Stimulated activated CD4-positive, alpha-beta T cell treated with anti-CD3 and anti-CD28 coated beads, Interleukin-15, amount 100 ng/mL, for 24 hours (primary cell): ENCODE measurements at regions not wholly inside any gene's neighbourhood (a gene's known extent, or its start where the extent isn't known, plus 50 kb on each side); places are given as distances from the start of the nearest gene placed in this dataset.

Experiments used
- DNase-seq: peaks from one replicate; pipeline ENCODE4 v3.0.0-alpha.2; 2020

- no peak for DNase-seq
Measured at GRCh38 chr11:121898903-121899302, 217.1 kb downstream of the BLID start.

DNA sequence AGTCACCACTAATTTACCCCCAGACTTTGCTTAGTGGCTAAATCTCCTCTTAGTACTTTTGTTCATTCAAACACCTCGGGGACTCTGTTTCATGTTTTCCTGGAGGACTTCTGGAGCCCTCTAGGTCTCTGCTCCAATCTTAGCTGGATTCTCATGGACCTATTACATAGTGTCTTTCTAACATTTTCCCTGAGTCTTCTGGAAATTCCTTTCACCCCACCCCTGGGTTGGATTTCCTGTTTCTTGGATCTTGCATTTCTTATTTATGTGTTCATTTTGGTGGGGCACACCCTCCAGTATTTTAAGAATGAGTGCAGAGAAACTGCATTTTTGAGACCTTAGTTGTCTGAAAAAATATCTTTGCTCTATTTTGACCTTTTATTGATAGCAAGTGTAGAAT lies 220.1 kb downstream of the BLID start:
- no peak for DNase-seq

GRCh38 chr11:121894581-121894980 lies 221.4 kb downstream of the BLID start:
- no peak for DNase-seq

DNA sequence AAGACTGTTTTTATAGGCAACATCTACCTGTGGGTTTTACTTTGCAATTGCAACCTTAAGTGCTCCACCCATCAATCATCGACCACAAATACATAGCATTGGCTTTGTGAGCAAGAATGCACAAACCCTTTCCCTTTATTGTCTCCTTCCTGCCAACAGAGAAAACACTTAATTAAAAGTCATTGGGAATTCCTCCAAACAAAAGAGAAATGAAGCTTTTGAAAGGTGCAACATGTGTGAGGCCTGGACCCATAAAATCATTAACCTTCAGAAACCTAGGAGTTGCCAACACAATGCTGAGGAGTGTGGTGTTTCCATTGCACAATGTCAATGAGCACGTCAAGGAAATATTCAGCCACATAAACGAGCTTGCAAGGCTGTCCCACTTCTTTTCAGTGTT lies 223.2 kb downstream of the BLID start:
- no peak for DNase-seq

- no peak for DNase-seq
Measured at GRCh38 chr11:121892131-121892681, 223.8 kb downstream of the BLID start.

DNA sequence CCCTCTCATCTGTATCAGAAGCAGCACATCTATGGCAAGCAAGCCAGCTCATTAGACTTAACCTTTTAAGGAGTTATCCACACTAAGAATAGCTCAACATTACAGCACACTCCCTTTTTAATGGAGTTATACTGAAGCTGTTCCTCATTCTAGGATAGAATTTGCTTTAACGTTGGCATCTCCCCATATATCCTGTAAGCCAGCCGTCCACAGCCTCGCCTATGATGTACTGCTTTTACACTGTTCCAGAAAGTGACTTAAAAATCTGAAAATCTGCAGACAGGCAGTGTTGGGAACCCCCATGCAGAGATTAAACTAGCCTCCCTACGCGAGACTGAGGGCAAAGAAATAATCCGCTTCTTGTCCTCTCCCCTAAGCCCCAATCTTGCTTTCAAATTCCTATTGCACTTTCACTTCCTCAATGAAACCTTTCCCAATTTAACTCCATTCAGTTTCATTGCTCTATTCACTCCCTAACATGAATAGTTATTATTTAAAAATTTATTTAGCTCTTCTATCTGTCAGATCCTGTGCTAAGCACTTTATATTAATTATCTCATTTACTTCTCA lies 225.0 kb downstream of the BLID start:
- no peak for DNase-seq

- no peak for DNase-seq
Measured at GRCh38 chr11:121890377-121890776, 225.6 kb downstream of the BLID start.

DNA sequence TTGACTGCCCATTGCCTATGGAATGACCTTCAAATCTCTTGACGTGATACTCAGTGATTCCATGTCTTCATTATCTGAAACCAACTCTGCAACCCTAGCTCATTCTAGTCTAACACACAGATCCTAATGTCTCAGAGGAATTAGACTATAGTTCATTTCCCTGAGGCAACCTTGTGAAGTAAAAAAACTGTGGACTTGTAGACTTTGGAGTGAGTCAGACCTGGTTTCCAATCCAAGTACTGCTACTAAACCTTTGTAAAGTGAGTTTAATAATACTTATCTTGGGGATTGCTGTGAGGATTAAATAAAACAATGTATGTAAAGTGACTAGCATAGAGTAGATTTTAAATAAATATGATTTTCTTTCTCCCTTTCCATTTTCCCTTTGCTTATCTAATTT lies 226.1 kb downstream of the BLID start:
- no peak for DNase-seq

- no peak for DNase-seq
Measured at GRCh38 chr11:121889186-121889585, 226.8 kb downstream of the BLID start.

- no peak for DNase-seq
Measured at GRCh38 chr11:121887976-121888557, 227.9 kb downstream of the BLID start.

DNA sequence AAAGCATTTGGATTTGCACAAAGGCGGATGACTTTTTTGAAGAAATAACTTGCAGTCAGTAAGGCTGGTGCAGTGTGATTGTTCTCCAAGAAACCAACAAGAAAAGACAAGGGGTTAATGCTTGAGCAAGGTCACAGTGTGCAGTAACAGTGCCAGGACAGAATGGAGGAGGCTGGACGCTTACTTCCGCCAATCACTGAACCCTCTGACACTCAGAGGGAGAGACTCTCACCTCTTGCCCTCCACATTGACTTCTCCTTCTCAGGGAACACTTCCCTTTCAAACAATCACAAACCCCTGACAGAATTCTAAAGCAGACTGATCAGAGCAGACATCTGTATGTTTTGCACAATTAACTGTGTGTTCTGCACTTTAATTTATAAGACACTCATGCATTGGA lies 228.4 kb downstream of the BLID start:
- DNase-seq: no peak

DNA sequence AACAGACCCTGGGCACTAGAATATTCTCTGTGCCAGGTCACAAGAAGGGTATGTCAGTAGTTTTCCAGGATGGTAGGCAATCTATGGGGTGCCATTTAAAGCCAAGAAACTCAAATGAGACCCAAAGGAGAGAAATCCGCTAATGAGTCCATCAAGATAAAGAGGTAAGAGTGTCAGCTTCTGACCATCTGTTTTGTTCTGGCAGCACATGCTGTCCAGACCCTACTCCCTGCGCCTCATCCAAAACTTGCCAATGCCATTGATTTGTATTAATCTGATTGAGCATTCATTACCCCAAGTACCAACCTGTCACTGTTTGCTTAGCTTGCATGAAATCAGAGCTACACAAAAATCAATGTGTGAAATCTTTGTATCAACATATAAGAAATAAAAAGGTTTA lies 229.0 kb downstream of the BLID start:
- no peak for DNase-seq

DNA sequence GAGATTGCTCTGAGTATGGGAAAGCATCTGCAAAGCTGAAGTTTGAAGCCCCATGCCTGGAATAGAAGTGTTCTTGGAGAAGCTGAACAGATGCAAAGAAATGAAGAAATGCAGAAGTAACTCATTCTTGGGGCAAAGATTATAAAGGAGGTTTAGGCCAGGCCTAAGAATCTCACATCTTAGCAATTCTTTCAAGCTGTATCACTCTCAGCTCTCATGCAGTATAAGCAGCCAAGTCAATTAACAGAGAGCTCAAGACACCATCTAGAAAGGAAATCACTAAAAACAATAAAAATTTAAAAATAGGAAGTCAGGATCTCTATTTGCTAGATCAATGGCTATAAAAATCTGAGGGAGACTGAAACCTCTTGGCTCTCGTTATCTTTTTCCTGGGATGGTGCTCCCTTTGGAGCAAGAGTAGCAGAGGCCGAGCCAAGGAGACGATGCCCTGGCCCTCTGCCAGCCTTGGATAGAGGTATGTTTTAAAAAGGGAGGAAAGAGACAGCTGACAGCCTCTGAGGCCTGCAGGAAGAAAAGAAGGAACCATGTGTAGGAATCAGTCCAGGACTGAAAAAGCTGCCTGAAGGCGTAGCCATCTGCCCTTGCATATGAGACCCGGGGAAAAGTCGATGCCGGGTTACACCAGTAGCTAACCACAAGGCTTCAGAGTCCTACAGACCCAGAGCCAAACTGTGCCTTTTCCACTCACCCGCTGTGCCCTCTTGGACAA lies 229.8 kb downstream of the BLID start:
- no peak for DNase-seq

- no peak for DNase-seq
Measured at GRCh38 chr11:121884626-121885025, 231.4 kb downstream of the BLID start.

DNA sequence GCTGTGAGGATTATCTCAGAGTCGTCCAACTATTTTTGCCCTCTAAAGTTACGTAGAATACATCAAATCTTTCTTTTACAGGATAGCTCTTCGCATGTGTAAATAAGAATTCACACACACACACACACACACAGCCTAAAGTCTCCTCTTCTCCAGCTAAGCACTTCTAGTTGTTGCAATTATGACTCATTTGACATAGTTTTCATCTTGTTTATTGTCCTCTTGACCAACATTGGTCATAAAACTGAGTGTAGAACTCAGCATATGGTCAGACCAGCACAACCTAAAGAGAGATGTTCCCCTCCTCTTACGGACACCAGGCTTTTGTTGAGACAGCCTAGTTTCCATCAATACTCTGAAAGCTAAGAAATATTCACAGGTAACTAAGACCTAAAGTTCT lies 234.2 kb downstream of the BLID start:
- no peak for DNase-seq

DNA sequence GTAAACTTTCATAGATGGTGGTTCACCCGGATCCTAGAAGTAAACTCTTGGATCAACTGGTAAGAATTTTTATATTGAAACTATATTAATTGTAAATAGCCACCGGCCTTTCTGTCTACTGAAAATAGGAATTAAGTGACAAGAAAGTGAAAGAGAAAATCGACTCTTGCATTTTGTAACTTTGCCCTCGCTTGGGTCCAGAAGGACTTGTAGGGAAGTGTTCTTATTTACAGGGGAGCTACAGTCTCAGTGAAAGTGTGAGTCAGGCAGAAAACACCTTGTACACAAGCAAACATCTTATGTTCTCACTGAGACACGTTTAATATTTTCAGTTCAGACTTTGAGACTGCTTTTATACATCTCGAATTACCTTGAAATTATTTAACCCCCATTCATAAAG lies 238.9 kb downstream of the BLID start:
- no peak for DNase-seq

GRCh38 chr11:121873766-121874165 lies 242.2 kb downstream of the BLID start:
- no peak for DNase-seq

DNA sequence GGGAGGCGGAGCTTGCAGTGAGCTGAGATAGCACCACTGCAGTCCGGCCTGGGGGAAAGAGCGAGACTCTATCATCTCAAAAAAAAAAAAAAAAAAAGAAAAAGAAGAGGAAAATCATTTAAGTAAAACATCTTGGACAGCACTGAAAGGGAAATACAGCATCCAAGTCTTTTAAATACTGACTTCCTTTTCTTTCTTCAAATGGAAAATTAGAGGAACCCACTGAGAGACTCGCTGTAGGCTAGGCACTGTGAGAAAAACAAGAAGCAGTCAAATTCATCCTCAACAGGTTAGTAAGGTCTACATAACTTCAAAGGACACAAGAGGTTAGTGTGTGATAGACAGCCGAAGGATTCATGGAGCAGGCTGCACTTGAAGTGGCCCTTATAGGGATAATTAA lies 243.7 kb downstream of the BLID start:
- no peak for DNase-seq

- DNase-seq: no peak
Measured at GRCh38 chr11:121870206-121871045, 245.6 kb downstream of the BLID start.

GRCh38 chr11:121869478-121869877 lies 246.5 kb downstream of the BLID start:
- DNase-seq: no peak

GRCh38 chr11:121866754-121867153 lies 249.3 kb downstream of the BLID start:
- no peak for DNase-seq

GRCh38 chr11:121864660-121865059 lies 251.4 kb downstream of the BLID start:
- no peak for DNase-seq

GRCh38 chr11:121863126-121863525 lies 252.9 kb downstream of the BLID start:
- no peak for DNase-seq
